ENCODE measurements at regions not wholly inside any gene's neighbourhood (a gene's known extent, or its start where the extent isn't known, plus 50 kb on each side); places are given as distances from the start of the nearest gene placed in this dataset.

GRCh38 chr4:114211556-114211955, 232.1 kb upstream of the ARSJ start:
- TF ChIP-seq CTCF (IDR thresholded peaks at IDR 0.05), result no peak
- no peak for TF ChIP-seq POLR2A (IDR thresholded peaks at IDR 0.05)
- no peak for TF ChIP-seq EP300 (IDR thresholded peaks at IDR 0.05)
- no peak for TF ChIP-seq POLR2AphosphoS5 (IDR thresholded peaks at IDR 0.05)

All from sigmoid colon (tissue), 4 donors.